DOHH2 (cell line): ENCODE measurements at regions not wholly inside any gene's neighbourhood (a gene's known extent, or its start where the extent isn't known, plus 50 kb on each side); places are given as distances from the start of the nearest gene placed in this dataset.

Source experiments
- H3F3A ChIP-seq: fragments of 200-600 bp; sonication (generic), shearing (Covaris generic); 2 replicates; pipeline ENCODE4 v1.6.0; 2016; ENCODE audit warnings: antibody characterized with exemption, mild to moderate bottlenecking; ENCODE audit not compliant: control insufficient read depth, insufficient read depth
- H3K27ac ChIP-seq: fragments of 200-600 bp; sonication (generic); 2 replicates; pipeline ENCODE4 v1.5.1; 2014; ENCODE audit warnings: low read depth, mild to moderate bottlenecking, low read length, moderate library complexity
- H3K27me3 ChIP-seq: fragments of 200-600 bp; sonication (generic); 2 replicates; pipeline ENCODE4 v1.6.1; 2014; ENCODE audit warnings: mild to moderate bottlenecking, low read length, mixed read lengths; ENCODE audit not compliant: control insufficient read depth
- H3K36me3 ChIP-seq: fragments of 200-600 bp; sonication (generic); 2 replicates; pipeline ENCODE4 v1.6.1; 2014; ENCODE audit warnings: mild to moderate bottlenecking, low read length, moderate library complexity, mixed read lengths; ENCODE audit not compliant: control insufficient read depth
- H3K4me1 ChIP-seq: fragments of 200-600 bp; sonication (generic); 2 replicates; pipeline ENCODE4 v1.6.1; 2014; ENCODE audit warnings: mild to moderate bottlenecking, low read length, mixed read lengths; ENCODE audit not compliant: control insufficient read depth
- H3K4me2 ChIP-seq: fragments of 200-600 bp; sonication (generic); 2 replicates; pipeline ENCODE4 v1.6.0; 2014; ENCODE audit warnings: mild to moderate bottlenecking, low read length, moderate library complexity
- H3K4me3 ChIP-seq: fragments of 200-600 bp; sonication (generic); 2 replicates; pipeline ENCODE4 v1.5.1; 2014; ENCODE audit warnings: mild to moderate bottlenecking, low read length, mixed read lengths
- H3K79me2 ChIP-seq: fragments of 200-600 bp; sonication (generic); 2 replicates; pipeline ENCODE4 v1.6.1; 2014; ENCODE audit warnings: mild to moderate bottlenecking, low read length, mixed read lengths; ENCODE audit not compliant: control insufficient read depth
- H3K9me2 ChIP-seq: fragments of 200-600 bp; sonication (generic); replicated peaks from 2 replicates; pipeline ENCODE4 v1.6.1; 2014; ENCODE audit warnings: mild to moderate bottlenecking, low read length, mixed read lengths; ENCODE audit not compliant: control insufficient read depth
- H3K9me3 ChIP-seq: fragments of 200-600 bp; sonication (generic); 2 replicates; pipeline ENCODE4 v1.6.1; 2014; ENCODE audit warnings: antibody characterized with exemption, low read length, mixed read lengths; ENCODE audit not compliant: control insufficient read depth, insufficient read depth
- H4K20me1 ChIP-seq: fragments of 200-600 bp; sonication (generic); 2 replicates; pipeline ENCODE4 v1.6.0; 2014; ENCODE audit warnings: low read depth, mild to moderate bottlenecking, antibody characterized with exemption, low read length, moderate library complexity; ENCODE audit not compliant: control insufficient read depth, insufficient read depth
- EZH2phosphoT487 ChIP-seq: fragments of 200-600 bp; sonication (generic); IDR thresholded peaks from 2 replicates; pipeline ENCODE4 v1.6.1; 2017; ENCODE audit warnings: borderline replicate concordance, mild to moderate bottlenecking, antibody characterized with exemption, low read length, moderate library complexity, mixed read lengths
- TF ChIP-seq, protein P1 (sequence below): fragments of 200-600 bp; sonication (generic); IDR thresholded peaks from one replicate; pipeline ENCODE4 v1.5.1; 2014; ENCODE audit warnings: antibody characterized with exemption, mild to moderate bottlenecking, low read depth, low read length; ENCODE audit not compliant: poor library complexity, severe bottlenecking

DNA sequence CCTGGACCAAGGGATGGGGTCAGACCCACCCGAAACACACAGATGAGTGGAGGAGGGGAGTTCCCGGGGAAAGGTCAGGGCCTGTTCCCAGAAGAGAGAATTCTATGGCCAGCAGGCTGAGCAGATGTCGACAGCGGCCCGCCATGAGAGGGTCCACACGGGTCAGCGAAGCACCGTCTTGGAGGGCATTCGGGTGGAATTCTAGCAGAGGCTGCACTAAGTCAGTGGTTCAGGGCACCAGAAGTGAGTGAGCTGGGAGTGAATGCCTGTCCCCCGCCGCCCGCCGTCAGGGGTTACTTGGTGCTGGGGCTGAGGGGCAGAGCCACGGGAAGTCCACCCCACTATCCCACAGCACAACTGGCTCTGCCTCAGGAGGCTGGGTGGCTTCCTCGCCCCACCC, 96.2 kb upstream of the VSTM2B start:
- Histone ChIP-seq H3F3A (no peaks in the 10 kb centered on the region), H3K9me2 (no peaks in the 10 kb centered on the region), H3K4me3 (no peak overlapping the region), H3K4me1 (no peaks in the 10 kb centered on the region), H3K9me3 (no peaks in the 10 kb centered on the region; the same call in 1 of the 2 replicates), H3K27ac (no peak overlapping the region), H3K36me3 (no peaks in the 10 kb centered on the region), H3K4me2 (no peak overlapping the region), H3K27me3 (no peaks in the 10 kb centered on the region), H4K20me1 (no peaks in the 10 kb centered on the region), H3K79me2 (no peaks in the 10 kb centered on the region)
- TF ChIP-seq EZH2phosphoT487: no peak
- TF ChIP-seq, protein P1, sequence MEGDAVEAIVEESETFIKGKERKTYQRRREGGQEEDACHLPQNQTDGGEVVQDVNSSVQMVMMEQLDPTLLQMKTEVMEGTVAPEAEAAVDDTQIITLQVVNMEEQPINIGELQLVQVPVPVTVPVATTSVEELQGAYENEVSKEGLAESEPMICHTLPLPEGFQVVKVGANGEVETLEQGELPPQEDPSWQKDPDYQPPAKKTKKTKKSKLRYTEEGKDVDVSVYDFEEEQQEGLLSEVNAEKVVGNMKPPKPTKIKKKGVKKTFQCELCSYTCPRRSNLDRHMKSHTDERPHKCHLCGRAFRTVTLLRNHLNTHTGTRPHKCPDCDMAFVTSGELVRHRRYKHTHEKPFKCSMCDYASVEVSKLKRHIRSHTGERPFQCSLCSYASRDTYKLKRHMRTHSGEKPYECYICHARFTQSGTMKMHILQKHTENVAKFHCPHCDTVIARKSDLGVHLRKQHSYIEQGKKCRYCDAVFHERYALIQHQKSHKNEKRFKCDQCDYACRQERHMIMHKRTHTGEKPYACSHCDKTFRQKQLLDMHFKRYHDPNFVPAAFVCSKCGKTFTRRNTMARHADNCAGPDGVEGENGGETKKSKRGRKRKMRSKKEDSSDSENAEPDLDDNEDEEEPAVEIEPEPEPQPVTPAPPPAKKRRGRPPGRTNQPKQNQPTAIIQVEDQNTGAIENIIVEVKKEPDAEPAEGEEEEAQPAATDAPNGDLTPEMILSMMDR: no peak

DNA sequence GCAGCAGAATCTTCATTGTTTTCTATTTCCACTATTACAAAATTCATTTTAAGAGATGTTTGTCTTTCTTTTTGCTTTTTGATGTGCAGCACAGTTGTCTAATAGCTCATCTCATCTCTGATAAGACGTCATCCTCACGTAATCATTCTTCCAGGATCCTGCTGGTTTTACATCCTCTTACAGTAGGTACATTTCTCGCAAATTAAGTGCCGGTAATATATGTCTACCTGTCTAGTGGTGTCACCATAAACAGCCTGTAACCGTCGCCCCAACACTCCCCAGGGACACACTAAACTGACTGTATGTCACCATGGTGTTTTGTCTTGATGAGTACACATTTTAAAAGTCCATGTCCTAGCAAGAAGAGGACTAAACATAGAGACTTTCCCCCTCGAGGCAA, 94.5 kb upstream of the VSTM2B start:
- Histone ChIP-seq H4K20me1 (no peaks in the 10 kb centered on the region), H3K9me2 (no peaks in the 10 kb centered on the region), H3K4me3 (no peak overlapping the region), H3K4me2 (no peak overlapping the region), H3K9me3 (no peaks in the 10 kb centered on the region; the same call in 1 of the 2 replicates), H3K27ac (no peak overlapping the region), H3K36me3 (no peaks in the 10 kb centered on the region), H3K27me3 (no peaks in the 10 kb centered on the region), H3K4me1 (no peaks in the 10 kb centered on the region), H3K79me2 (no peaks in the 10 kb centered on the region), H3F3A (no peaks in the 10 kb centered on the region)
- TF ChIP-seq EZH2phosphoT487: no peak
- TF ChIP-seq, protein P1: no peak

DNA sequence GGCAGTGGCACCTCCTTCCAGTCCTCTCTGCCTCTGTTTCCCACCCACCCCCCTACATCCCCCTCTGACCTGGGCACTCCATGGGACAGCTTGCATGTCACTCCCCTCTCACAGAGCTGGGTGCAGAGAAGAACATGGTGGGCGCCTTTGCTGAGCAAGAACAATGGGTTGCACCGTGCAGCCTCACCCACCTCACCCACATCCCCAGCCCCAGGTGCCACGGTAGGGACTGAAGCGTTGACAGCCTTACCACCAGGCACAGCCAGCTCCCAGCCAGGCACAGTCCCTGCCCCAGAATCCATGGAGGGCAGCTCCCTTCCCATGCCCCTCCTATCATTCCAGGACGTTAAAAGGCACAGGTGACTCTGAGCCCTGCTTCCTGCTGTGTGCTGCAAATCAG, 93.1 kb upstream of the VSTM2B start:
- H3K27ac ChIP-seq: no peak overlapping the region
- TF ChIP-seq, protein P1: no peak
- TF ChIP-seq EZH2phosphoT487: no peak
- H3K36me3 ChIP-seq: no peaks in the 10 kb centered on the region
- no peaks in the 10 kb centered on the region for H3F3A ChIP-seq
- H3K4me1 ChIP-seq: no peaks in the 10 kb centered on the region
- no peaks in the 10 kb centered on the region for H3K27me3 ChIP-seq
- no peak overlapping the region for H3K4me3 ChIP-seq
- no peak overlapping the region for H3K4me2 ChIP-seq
- H3K9me2 ChIP-seq: no peaks in the 10 kb centered on the region
- H3K79me2 ChIP-seq: no peaks in the 10 kb centered on the region
- no peaks in the 10 kb centered on the region for H4K20me1 ChIP-seq
- H3K9me3 ChIP-seq: no peaks in the 10 kb centered on the region; the same call in 1 of the 2 replicates

DNA sequence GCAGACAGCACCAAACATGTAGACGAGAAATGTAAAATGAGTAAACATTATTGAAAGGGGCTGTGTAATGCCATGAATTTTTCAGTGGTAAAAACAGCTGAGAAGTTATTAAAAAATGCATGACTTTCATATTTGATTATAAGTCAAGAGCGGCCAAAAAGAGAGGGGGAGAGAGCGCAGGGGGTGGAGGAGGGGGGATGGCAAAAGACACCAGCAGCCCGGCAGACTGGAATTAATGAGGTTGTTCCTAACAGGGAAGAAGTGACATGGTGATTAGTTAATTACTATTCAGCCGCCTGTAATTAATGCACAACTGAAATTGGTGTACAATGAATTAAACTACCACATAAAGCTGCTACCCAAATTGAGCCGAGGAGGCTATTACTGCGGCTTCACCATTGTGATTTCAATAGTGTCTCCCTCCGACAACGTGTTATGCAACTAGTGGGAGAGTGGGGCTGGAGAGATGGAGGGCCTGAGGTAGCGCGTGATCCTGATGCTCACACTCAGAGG, 89.1 kb upstream of the VSTM2B start:
- Histone ChIP-seq H3K79me2 (no peaks in the 10 kb centered on the region), H3K9me3 (no peaks in the 10 kb centered on the region), H4K20me1 (no peaks in the 10 kb centered on the region), H3K4me1 (no peaks in the 10 kb centered on the region), H3K36me3 (no peaks in the 10 kb centered on the region), H3K9me2 (no peaks in the 10 kb centered on the region), H3K4me2 (no peak overlapping the region), H3F3A (no peaks in the 10 kb centered on the region), H3K27ac (no peak overlapping the region), H3K27me3 (no peaks in the 10 kb centered on the region), H3K4me3 (no peak overlapping the region)
- no peak for TF ChIP-seq EZH2phosphoT487
- TF ChIP-seq, protein P1: no peak
